Parathyroid adenoma (tissue), 2 donors: ENCODE measurements at regions not wholly inside any gene's neighbourhood (a gene's known extent, or its start where the extent isn't known, plus 50 kb on each side); places are given as distances from the start of the nearest gene placed in this dataset.

Source experiments
- H2AFZ ChIP-seq: fragments of 300-600 bp; sonication (generic); one replicate; pipeline ENCODE4 v1.7.0; 2017; ENCODE audit warnings: antibody characterized with exemption, mild to moderate bottlenecking
- H3K27ac ChIP-seq: fragments of 300-600 bp; sonication (generic); one replicate; pipeline ENCODE4 v1.7.0; 2017
- H3K27me3 ChIP-seq: fragments of 300-600 bp; sonication (generic); one replicate; pipeline ENCODE4 v1.7.0; 2017; ENCODE audit warnings: low read length; ENCODE audit not compliant: control insufficient read depth, insufficient read depth
- H3K36me3 ChIP-seq: fragments of 300-600 bp; sonication (generic); one replicate; pipeline ENCODE4 v1.7.0; 2017; ENCODE audit warnings: low read length; ENCODE audit not compliant: control insufficient read depth, insufficient read depth
- H3K4me1 ChIP-seq: fragments of 300-600 bp; sonication (generic); one replicate; pipeline ENCODE4 v1.7.0; 2017; ENCODE audit warnings: control low read depth
- H3K4me2 ChIP-seq: fragments of 300-600 bp; sonication (generic); one replicate; pipeline ENCODE4 v1.7.0; 2017; ENCODE audit warnings: low read length
- H3K4me3 ChIP-seq: fragments of 300-600 bp; sonication (generic); one replicate; pipeline ENCODE4 v1.7.0; 2017; ENCODE audit warnings: low read depth, low read length
- H3K79me2 ChIP-seq: fragments of 300-600 bp; sonication (generic); one replicate; pipeline ENCODE4 v1.7.0; 2017; ENCODE audit warnings: control low read depth
- H3K9ac ChIP-seq: fragments of 300-600 bp; sonication (generic); one replicate; pipeline ENCODE4 v1.7.0; 2017; ENCODE audit warnings: mild to moderate bottlenecking
- H3K9me3 ChIP-seq: fragments of 300-600 bp; sonication (generic); one replicate; pipeline ENCODE4 v1.7.0; 2017; ENCODE audit warnings: low read length; ENCODE audit not compliant: control insufficient read depth
- CTCF ChIP-seq: fragments of 300-600 bp; sonication (generic); IDR thresholded peaks from one replicate; pipeline ENCODE4 v1.7.0; 2017; ENCODE audit warnings: antibody characterized with exemption, mild to moderate bottlenecking
- donor health status: primary hyperparathyroidism.

GRCh38 chr1:219444474-219444873 lies 168.4 kb downstream of the ZC3H11B start:
- Histone ChIP-seq H3K36me3 (no peaks in the 10 kb centered on the region), H3K79me2 (no peaks in the 10 kb centered on the region), H3K4me1 (no peaks in the 10 kb centered on the region), H3K9me3 (no peaks in the 10 kb centered on the region), H3K27me3 (no peaks in the 10 kb centered on the region), H2AFZ (no peak overlapping the region), H3K27ac (no peak overlapping the region), H3K4me2 (no peak overlapping the region), H3K4me3 (no peak overlapping the region), H3K9ac (no peak overlapping the region)
- TF ChIP-seq CTCF, result no peak

DNA sequence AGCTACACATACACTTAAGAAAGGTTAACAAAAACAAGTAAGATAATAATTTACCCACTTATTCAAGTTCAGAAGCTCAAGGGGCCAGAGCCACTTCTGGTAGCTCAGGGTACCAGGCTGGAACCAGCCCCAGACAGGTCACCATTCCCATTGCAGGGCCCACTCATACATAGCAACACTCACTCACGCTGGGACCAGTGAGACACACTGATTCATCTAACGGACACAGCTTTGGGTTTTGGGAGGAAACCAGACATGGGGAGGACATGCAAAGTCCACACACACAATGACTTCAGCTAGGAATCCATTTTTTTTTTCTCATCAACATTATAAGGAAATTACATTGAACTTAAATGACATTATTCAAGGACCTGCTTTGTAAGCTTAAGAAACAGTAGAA lies 169.1 kb downstream of the ZC3H11B start:
- TF ChIP-seq CTCF, result no peak

GRCh38 chr1:219442611-219443061 lies 170.3 kb downstream of the ZC3H11B start:
- no peaks in the 10 kb centered on the region for H3K79me2 ChIP-seq
- no peak overlapping the region for H3K4me2 ChIP-seq
- no peaks in the 10 kb centered on the region for H3K27me3 ChIP-seq
- H3K9ac ChIP-seq, result no peak overlapping the region
- H3K9me3 ChIP-seq, result no peaks in the 10 kb centered on the region
- H3K36me3 ChIP-seq, result no peaks in the 10 kb centered on the region
- no peak overlapping the region for H3K4me3 ChIP-seq
- no peaks in the 10 kb centered on the region for H3K4me1 ChIP-seq
- H3K27ac ChIP-seq, result no peak overlapping the region
- no peak for TF ChIP-seq CTCF
- no peak overlapping the region for H2AFZ ChIP-seq

More for the DNA sequence above, 169.1 kb downstream of the ZC3H11B start:
- H2AFZ ChIP-seq, result no peak overlapping the region
- no peak overlapping the region for H3K27ac ChIP-seq
- no peaks in the 10 kb centered on the region for H3K9me3 ChIP-seq
- no peak overlapping the region for H3K4me3 ChIP-seq
- H3K36me3 ChIP-seq, result no peaks in the 10 kb centered on the region
- H3K4me1 ChIP-seq, result no peaks in the 10 kb centered on the region
- H3K27me3 ChIP-seq, result no peaks in the 10 kb centered on the region
- no peaks in the 10 kb centered on the region for H3K79me2 ChIP-seq
- no peak overlapping the region for H3K9ac ChIP-seq
- no peak overlapping the region for H3K4me2 ChIP-seq

- no peak overlapping the region for H3K4me2 ChIP-seq
- no peak for TF ChIP-seq CTCF
- H3K27ac ChIP-seq, result no peak overlapping the region
Observed at GRCh38 chr1:219441884-219442283, 171.0 kb downstream of the ZC3H11B start.

GRCh38 chr1:219439376-219439775 lies 173.5 kb downstream of the ZC3H11B start:
- H3K4me2 ChIP-seq, result no peak overlapping the region
- no peak overlapping the region for H3K9ac ChIP-seq
- no peaks in the 10 kb centered on the region for H3K27me3 ChIP-seq
- TF ChIP-seq CTCF, result no peak
- no peak overlapping the region for H3K4me3 ChIP-seq
- no peaks in the 10 kb centered on the region for H3K9me3 ChIP-seq
- H2AFZ ChIP-seq, result no peak overlapping the region
- H3K27ac ChIP-seq, result no peak overlapping the region
- no peaks in the 10 kb centered on the region for H3K36me3 ChIP-seq
- H3K79me2 ChIP-seq, result no peaks in the 10 kb centered on the region
- H3K4me1 ChIP-seq, result no peaks in the 10 kb centered on the region

More at GRCh38 chr1:219441884-219442283, 171.0 kb downstream of the ZC3H11B start:
- no peaks in the 10 kb centered on the region for H3K27me3 ChIP-seq
- no peaks in the 10 kb centered on the region for H3K36me3 ChIP-seq
- H3K4me1 ChIP-seq, result no peaks in the 10 kb centered on the region
- H3K79me2 ChIP-seq, result no peaks in the 10 kb centered on the region
- H3K9me3 ChIP-seq, result no peaks in the 10 kb centered on the region
- H2AFZ ChIP-seq, result no peak overlapping the region
- no peak overlapping the region for H3K9ac ChIP-seq
- H3K4me3 ChIP-seq, result no peak overlapping the region
